IMR-90 (cell line): ENCODE measurements at regions not wholly inside any gene's neighbourhood (a gene's known extent, or its start where the extent isn't known, plus 50 kb on each side); places are given as distances from the start of the nearest gene placed in this dataset.

Source experiments
- ATAC-seq: fragments of 200-7000 bp; cut with Tn5 transposase; 2 replicates; pipeline ENCODE4 v1.9.1; 2020; ENCODE audit warnings: low read depth, mild to moderate bottlenecking, moderate library complexity
- BruUV-seq: library from RNA; stranded (reverse); fragments of 400-500 nt; replicated peaks from 2 replicates; lab custom pipeline; 2021; lab: Mats Ljungman, UMichigan
- CTCF ChIA-PET: fragments of 300-600 bp; formaldehyde crosslinking; extraction: SDS; loops from one replicate; lab custom pipeline; 2021; ENCODE audit warnings: antibody characterized with exemption; lab: Yijun Ruan, JAX
- POLR2A ChIA-PET: fragments of 300-600 bp; sonication (Branson Sonifier 250); formaldehyde crosslinking; loops from one replicate; lab custom pipeline; 2022; ENCODE audit warnings: antibody characterized with exemption; ENCODE audit not compliant: unreplicated experiment; lab: Charles Lee
- DNase-seq: peaks from one replicate; pipeline ENCODE4 v3.0.0; 2013
- H2AFZ ChIP-seq: replicated peaks from 2 replicates; pipeline ENCODE3; 2013; ENCODE audit warnings: low read length, mild to moderate bottlenecking; ENCODE audit not compliant: poor library complexity
- H2AK5ac ChIP-seq: 2 replicates; pipeline ENCODE4 v1.6.1; 2013; ENCODE audit warnings: low read depth, low read length, inconsistent platforms
- H2AK9ac ChIP-seq: replicated peaks from 2 replicates; pipeline ENCODE3; 2013; ENCODE audit warnings: mild to moderate bottlenecking, low read depth, low read length, moderate library complexity; ENCODE audit not compliant: poor library complexity
- H2BK120ac ChIP-seq: 2 replicates; pipeline ENCODE4 v1.6.1; 2013; ENCODE audit warnings: low read depth, low read length, inconsistent platforms
- H2BK15ac ChIP-seq: 3 replicates; pipeline ENCODE4 v1.6.1; 2013; ENCODE audit warnings: low read depth, low read length, inconsistent platforms
- H2BK20ac ChIP-seq: 2 replicates; pipeline ENCODE4 v1.6.1; 2013; ENCODE audit warnings: low read depth, mild to moderate bottlenecking, inconsistent platforms, low read length, moderate library complexity
- H2BK5ac ChIP-seq: 2 replicates; pipeline ENCODE4 v1.6.1; 2013; ENCODE audit warnings: mild to moderate bottlenecking, low read depth, low read length, inconsistent platforms; ENCODE audit not compliant: poor library complexity, severe bottlenecking
- H3K14ac ChIP-seq: replicated peaks from 2 replicates; pipeline ENCODE4 v1.6.1; 2013; ENCODE audit warnings: low read depth, low read length, inconsistent platforms
- H3K18ac ChIP-seq: 2 replicates; pipeline ENCODE4 v1.6.1; 2013; ENCODE audit warnings: low read depth, low read length, control low read depth
- H3K23ac ChIP-seq: 2 replicates; pipeline ENCODE4 v1.6.1; 2013; ENCODE audit warnings: low read depth, low read length, inconsistent platforms
- H3K27ac ChIP-seq: 2 replicates; pipeline ENCODE4 v1.5.1; 2013; ENCODE audit warnings: mild to moderate bottlenecking, control low read depth, low read length; ENCODE audit not compliant: insufficient read depth
- H3K27me3 ChIP-seq: 2 replicates; pipeline ENCODE4 v1.6.1; 2013; ENCODE audit warnings: low read length; ENCODE audit not compliant: control insufficient read depth, insufficient read depth
- H3K36me3 ChIP-seq: 2 replicates; pipeline ENCODE4 v1.6.1; 2013; ENCODE audit warnings: low read length, mixed read lengths; ENCODE audit not compliant: control insufficient read depth, insufficient read depth
- H3K4ac ChIP-seq: 2 replicates; pipeline ENCODE4 v1.6.1; 2013; ENCODE audit warnings: low read depth, low read length, inconsistent platforms
- H3K4me1 ChIP-seq: 2 replicates; pipeline ENCODE4 v1.6.1; 2013; ENCODE audit warnings: low read length, mixed read lengths; ENCODE audit not compliant: control insufficient read depth, insufficient read depth
- H3K4me2 ChIP-seq: 2 replicates; pipeline ENCODE4 v1.6.1; 2013; ENCODE audit warnings: low read depth, mild to moderate bottlenecking, control low read depth, low read length, moderate library complexity
- H3K4me3 ChIP-seq: 2 replicates; pipeline ENCODE4 v1.5.1; 2013; ENCODE audit warnings: low read depth, mild to moderate bottlenecking, control low read depth, low read length, moderate library complexity; ENCODE audit not compliant: insufficient read depth
- H3K56ac ChIP-seq: 2 replicates; pipeline ENCODE4 v1.6.1; 2013; ENCODE audit warnings: low read length, inconsistent platforms; ENCODE audit not compliant: insufficient read depth; ENCODE audit errors: extremely low read depth
- H3K79me1 ChIP-seq, 2 experiments: 2 replicates each; pipeline ENCODE4 v1.6.1; 2013; ENCODE audit warnings: low read length in 2 of 2, inconsistent platforms in 1 of 2, low read depth in 1 of 2
- H3K9ac ChIP-seq: 2 replicates; pipeline ENCODE4 v1.6.1; 2013; ENCODE audit warnings: low read depth, low read length, control low read depth
- H3K9me1 ChIP-seq: 2 replicates; pipeline ENCODE4 v1.6.1; 2013; ENCODE audit warnings: low read length, inconsistent platforms; ENCODE audit not compliant: insufficient read depth
- H3K9me3 ChIP-seq: 2 replicates; pipeline ENCODE4 v1.6.1; 2013; ENCODE audit warnings: low read length; ENCODE audit not compliant: control insufficient read depth, insufficient read depth
- H4K20me1 ChIP-seq: 2 replicates; pipeline ENCODE4 v1.6.1; 2013; ENCODE audit warnings: low read length, inconsistent platforms; ENCODE audit not compliant: insufficient read depth
- H4K5ac ChIP-seq: 2 replicates; pipeline ENCODE4 v1.6.1; 2013; ENCODE audit warnings: mild to moderate bottlenecking, low read depth, low read length, control low read depth
- H4K8ac ChIP-seq, 2 experiments: 2 replicates each; pipeline ENCODE4 v1.6.1; 2013; ENCODE audit warnings: low read depth in 2 of 2, low read length in 2 of 2, control low read depth in 1 of 2, inconsistent platforms in 1 of 2
- H4K91ac ChIP-seq: 2 replicates; pipeline ENCODE4 v1.6.1; 2013; ENCODE audit warnings: low read depth, low read length, inconsistent platforms; ENCODE audit not compliant: insufficient read depth
- BHLHE40 ChIP-seq: fragments of 150-350 bp; IDR thresholded peaks from 2 replicates; pipeline ENCODE4 v1.6.1; 2016; ENCODE audit warnings: mild to moderate bottlenecking, low read depth, low read length
- CEBPB ChIP-seq: IDR thresholded peaks from 2 replicates; pipeline ENCODE4 v1.6.1; 2012; ENCODE audit warnings: low read depth, low read length, improper control_type of control experiment
- CHD1 ChIP-seq: IDR thresholded peaks from 2 replicates; pipeline ENCODE4 v1.6.1; 2012; ENCODE audit warnings: low read depth, low read length, improper control_type of control experiment
- FOS ChIP-seq: fragments of 150-350 bp; IDR thresholded peaks from 2 replicates; pipeline ENCODE4 v1.6.1; 2016; ENCODE audit warnings: low read depth, low read length
- MAFK ChIP-seq: IDR thresholded peaks from 2 replicates; pipeline ENCODE4 v1.6.1; 2012; ENCODE audit warnings: low read depth, low read length, improper control_type of control experiment
- MAZ ChIP-seq: IDR thresholded peaks from 2 replicates; pipeline ENCODE4 v1.6.1; 2012; ENCODE audit warnings: low read depth, mild to moderate bottlenecking, low read length, improper control_type of control experiment, moderate library complexity, borderline replicate concordance
- MXI1 ChIP-seq: IDR thresholded peaks from 2 replicates; pipeline ENCODE4 v1.6.1; 2012; ENCODE audit warnings: low read depth, mild to moderate bottlenecking, low read length, moderate library complexity, borderline replicate concordance
- NFE2L2 ChIP-seq: fragments of 150-350 bp; IDR thresholded peaks from 2 replicates; pipeline ENCODE4 v1.6.1; 2016; ENCODE audit warnings: low read depth, mild to moderate bottlenecking, low read length
- POLR2A ChIP-seq: IDR thresholded peaks from 2 replicates; pipeline ENCODE4 v1.6.1; 2012; ENCODE audit warnings: mild to moderate bottlenecking, low read depth, low read length
- RAD21 ChIP-seq: IDR thresholded peaks from 2 replicates; pipeline ENCODE4 v1.6.1; 2012; ENCODE audit warnings: low read length, improper control_type of control experiment
- RCOR1 ChIP-seq: IDR thresholded peaks from 2 replicates; pipeline ENCODE4 v1.6.1; 2012; ENCODE audit warnings: mild to moderate bottlenecking, low read length, improper control_type of control experiment; ENCODE audit not compliant: insufficient replicate concordance
- RFX5 ChIP-seq: IDR thresholded peaks from 2 replicates; pipeline ENCODE4 v1.8.0; 2012; ENCODE audit warnings: low read depth, mild to moderate bottlenecking, low read length, moderate library complexity
- SMC3 ChIP-seq: fragments of 150-350 bp; IDR thresholded peaks from 2 replicates; pipeline ENCODE4 v1.6.1; 2016; ENCODE audit warnings: low read depth, mild to moderate bottlenecking, antibody characterized with exemption, low read length, moderate library complexity
- WGBS, 2 experiments: methylation state at CpG; one replicate each; pipeline versions ENCODE4 v1.1.5 to v1.1.7; 2013; ENCODE audit warnings: missing lambda C conversion rate in 2 of 2; ENCODE audit not compliant: insufficient read length in 1 of 2; ENCODE audit errors: extremely low coverage in 2 of 2; 5-methylcytosine and 5-hydroxymethylcytosine counted together
- dilution Hi-C: fragments of 300-500 bp; cut with HindIII; formaldehyde crosslinking; loops from one replicate; pipeline ENCODE4 v1.14.3; 2018; ENCODE audit warnings: low sequenced_read_pairs; ENCODE audit not compliant: unreplicated experiment
- in situ Hi-C: fragments of 300-500 bp; cut with MboI; formaldehyde crosslinking; loops from 3 replicates; pipeline ENCODE4 v1.14.3; 2019; ENCODE audit warnings: low sequenced_read_pairs, inconsistent platforms, mixed read lengths
- intact Hi-C: fragments of 100-400 bp; cut with micrococcal nuclease; formaldehyde crosslinking; loops from 2 replicates; pipeline ENCODE4 v1.10.0; 2022
- TF ChIP-seq, protein P1 (sequence below): fragments of 150-350 bp; IDR thresholded peaks from 2 replicates; pipeline ENCODE4 v1.6.1; 2016; ENCODE audit warnings: low read depth, mild to moderate bottlenecking, low read length, moderate library complexity, borderline replicate concordance
- TF ChIP-seq, protein P2 (sequence below): fragments of 150-350 bp; IDR thresholded peaks from 2 replicates; pipeline ENCODE4 v1.6.1; 2017; ENCODE audit warnings: mild to moderate bottlenecking, antibody characterized with exemption, low read length, low read depth
- TF ChIP-seq, protein P3 (sequence below): conservative IDR thresholded peaks from 2 replicates; pipeline ENCODE4 v1.5.1; 2012; ENCODE audit warnings: mild to moderate bottlenecking, low read depth, low read length, improper control_type of control experiment

DNA sequence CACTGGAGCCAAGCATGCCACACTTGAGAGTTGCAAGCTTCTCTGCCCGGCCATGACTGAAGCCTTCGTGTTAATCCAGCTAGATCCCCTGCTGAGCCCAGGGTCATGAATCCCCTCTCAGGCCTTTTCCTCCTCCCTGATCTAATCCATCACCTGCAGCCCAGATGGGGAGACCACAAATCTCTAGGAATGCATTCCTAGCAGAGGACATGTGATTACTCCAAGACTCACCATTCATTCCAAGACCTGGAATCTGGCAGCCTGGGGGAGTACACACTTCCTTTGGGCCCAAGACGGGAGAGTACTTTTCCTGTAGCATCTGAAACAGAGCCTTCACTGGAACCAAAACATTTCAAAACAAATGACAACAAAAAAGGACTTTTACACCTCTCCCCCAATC is 269.3 kb upstream of the NFIA start:
- ATAC-seq: no peak
- no peak overlapping the region for H2AK9ac ChIP-seq
- no peak overlapping the region for H2AFZ ChIP-seq
- H2BK5ac ChIP-seq: no peak overlapping the region
- no peak overlapping the region for H3K14ac ChIP-seq
- no peak overlapping the region for H3K23ac ChIP-seq
- no peak overlapping the region for H4K91ac ChIP-seq
- CTCF ChIA-PET: no interaction called here
- no peak for DNase-seq
- no peaks in the 10 kb centered on the region for H4K20me1 ChIP-seq
- H3K27ac ChIP-seq: no peak overlapping the region
- H3K4me2 ChIP-seq: no peak overlapping the region
- in situ Hi-C loops (no loop called here), intact Hi-C loops (no loop called here), dilution Hi-C loops (no loop called here)
- H3K9me3 ChIP-seq: peaks cover 3% of the 10 kb centered on the region; the same call in 1 of the 2 replicates
- no peak overlapping the region for H4K8ac ChIP-seq
- no peak overlapping the region for H3K18ac ChIP-seq
- WGBS, 2 experiments: 33% methylated on average over 1 of the region's 3 CpGs; no CpG with 5 or more reads in 1 of the 2 experiments
- no peak overlapping the region for H2BK20ac ChIP-seq
- H2BK120ac ChIP-seq: no peak overlapping the region
- no peak overlapping the region for H2BK15ac ChIP-seq
- no peaks in the 10 kb centered on the region for H3K4me1 ChIP-seq
- no peak overlapping the region for H3K56ac ChIP-seq
- no peak overlapping the region for H4K5ac ChIP-seq
- H3K27me3 ChIP-seq: no peaks in the 10 kb centered on the region
- H3K4me3 ChIP-seq: no peak overlapping the region
- no peak overlapping the region for H2AK5ac ChIP-seq
- H3K79me1 ChIP-seq: no peaks in the 10 kb centered on the region
- no peak overlapping the region for H3K4ac ChIP-seq
- no TSS peak for BruUV-seq
- POLR2A ChIA-PET: no interaction called here
- no peaks in the 10 kb centered on the region for H3K9me1 ChIP-seq
- no peak overlapping the region for H3K9ac ChIP-seq
- H3K36me3 ChIP-seq: no peaks in the 10 kb centered on the region
- TF ChIP-seq, protein P1, sequence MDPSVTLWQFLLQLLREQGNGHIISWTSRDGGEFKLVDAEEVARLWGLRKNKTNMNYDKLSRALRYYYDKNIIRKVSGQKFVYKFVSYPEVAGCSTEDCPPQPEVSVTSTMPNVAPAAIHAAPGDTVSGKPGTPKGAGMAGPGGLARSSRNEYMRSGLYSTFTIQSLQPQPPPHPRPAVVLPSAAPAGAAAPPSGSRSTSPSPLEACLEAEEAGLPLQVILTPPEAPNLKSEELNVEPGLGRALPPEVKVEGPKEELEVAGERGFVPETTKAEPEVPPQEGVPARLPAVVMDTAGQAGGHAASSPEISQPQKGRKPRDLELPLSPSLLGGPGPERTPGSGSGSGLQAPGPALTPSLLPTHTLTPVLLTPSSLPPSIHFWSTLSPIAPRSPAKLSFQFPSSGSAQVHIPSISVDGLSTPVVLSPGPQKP: no peak
- TF ChIP-seq NFE2L2: no peak
- no peak for TF ChIP-seq RCOR1
- TF ChIP-seq MXI1: no peak
- TF ChIP-seq, protein P2, sequence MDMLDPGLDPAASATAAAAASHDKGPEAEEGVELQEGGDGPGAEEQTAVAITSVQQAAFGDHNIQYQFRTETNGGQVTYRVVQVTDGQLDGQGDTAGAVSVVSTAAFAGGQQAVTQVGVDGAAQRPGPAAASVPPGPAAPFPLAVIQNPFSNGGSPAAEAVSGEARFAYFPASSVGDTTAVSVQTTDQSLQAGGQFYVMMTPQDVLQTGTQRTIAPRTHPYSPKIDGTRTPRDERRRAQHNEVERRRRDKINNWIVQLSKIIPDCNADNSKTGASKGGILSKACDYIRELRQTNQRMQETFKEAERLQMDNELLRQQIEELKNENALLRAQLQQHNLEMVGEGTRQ: no peak
- no peak for TF ChIP-seq MAFK
- TF ChIP-seq BHLHE40: no peak
- TF ChIP-seq, protein P3, sequence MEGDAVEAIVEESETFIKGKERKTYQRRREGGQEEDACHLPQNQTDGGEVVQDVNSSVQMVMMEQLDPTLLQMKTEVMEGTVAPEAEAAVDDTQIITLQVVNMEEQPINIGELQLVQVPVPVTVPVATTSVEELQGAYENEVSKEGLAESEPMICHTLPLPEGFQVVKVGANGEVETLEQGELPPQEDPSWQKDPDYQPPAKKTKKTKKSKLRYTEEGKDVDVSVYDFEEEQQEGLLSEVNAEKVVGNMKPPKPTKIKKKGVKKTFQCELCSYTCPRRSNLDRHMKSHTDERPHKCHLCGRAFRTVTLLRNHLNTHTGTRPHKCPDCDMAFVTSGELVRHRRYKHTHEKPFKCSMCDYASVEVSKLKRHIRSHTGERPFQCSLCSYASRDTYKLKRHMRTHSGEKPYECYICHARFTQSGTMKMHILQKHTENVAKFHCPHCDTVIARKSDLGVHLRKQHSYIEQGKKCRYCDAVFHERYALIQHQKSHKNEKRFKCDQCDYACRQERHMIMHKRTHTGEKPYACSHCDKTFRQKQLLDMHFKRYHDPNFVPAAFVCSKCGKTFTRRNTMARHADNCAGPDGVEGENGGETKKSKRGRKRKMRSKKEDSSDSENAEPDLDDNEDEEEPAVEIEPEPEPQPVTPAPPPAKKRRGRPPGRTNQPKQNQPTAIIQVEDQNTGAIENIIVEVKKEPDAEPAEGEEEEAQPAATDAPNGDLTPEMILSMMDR: no peak
- TF ChIP-seq FOS: no peak
- TF ChIP-seq SMC3: no peak
- no peak for TF ChIP-seq RAD21
- no peak for TF ChIP-seq POLR2A
- TF ChIP-seq MAZ: no peak
- TF ChIP-seq CEBPB: no peak
- no peak for TF ChIP-seq RFX5
- TF ChIP-seq CHD1: no peak
